ENCODE measurements at regions not wholly inside any gene's neighbourhood (a gene's known extent, or its start where the extent isn't known, plus 50 kb on each side); places are given as distances from the start of the nearest gene placed in this dataset.

DNA sequence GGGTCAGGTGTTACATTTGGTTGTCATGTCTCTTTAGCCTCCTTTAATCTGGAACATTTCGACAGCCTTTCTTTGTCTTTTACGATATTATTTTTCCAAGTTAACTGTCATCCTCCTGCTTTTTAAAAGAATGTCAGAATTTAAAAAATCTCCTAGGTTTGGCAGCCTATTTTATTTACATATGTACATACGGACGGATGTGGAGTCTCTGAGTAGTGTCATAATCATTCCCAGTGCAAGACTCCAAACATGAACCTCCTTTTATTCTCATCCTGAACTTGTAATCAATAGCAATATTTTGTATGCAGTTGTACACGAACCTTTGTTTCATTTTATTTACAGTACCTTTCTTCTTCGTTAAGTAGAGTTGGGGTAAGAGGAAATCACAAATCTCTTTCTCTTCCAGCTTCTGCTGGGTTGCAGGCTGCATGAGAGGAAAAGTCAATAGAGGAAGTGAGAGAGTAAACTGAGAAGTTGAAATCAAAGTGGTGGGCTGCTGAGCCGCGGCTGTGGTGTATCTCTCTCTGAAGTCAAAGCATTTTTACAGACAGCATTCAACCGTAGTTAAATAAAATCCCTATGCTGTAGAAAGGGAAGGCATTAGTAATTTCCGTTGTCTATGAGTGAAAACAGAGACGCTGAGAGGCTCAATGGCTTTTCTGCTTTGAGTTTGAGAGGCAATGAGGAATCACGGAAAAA lies 53.9 kb upstream of the RPS6KA3 start:
- DNase-seq (ENCODE audit: low spot score) = no peak

DNA sequence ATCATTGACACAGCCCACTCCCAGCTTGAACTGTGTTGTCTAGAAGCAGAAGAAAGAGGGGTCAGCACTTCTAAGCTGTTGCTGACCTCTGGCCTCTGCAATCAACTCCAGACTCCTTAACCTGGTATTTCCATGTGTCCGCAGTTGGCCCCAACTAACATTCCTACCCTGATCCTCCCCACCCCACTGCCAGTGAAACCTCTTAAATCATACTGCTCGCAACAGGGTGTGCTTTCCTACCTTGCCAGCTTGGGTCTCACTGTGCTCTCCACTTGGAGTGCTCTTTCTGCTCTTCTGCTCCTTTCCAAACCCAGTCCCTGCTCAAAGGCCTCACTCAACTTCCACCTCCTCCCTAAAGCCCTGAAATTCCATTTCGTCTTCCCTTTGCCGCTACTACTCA lies 52.3 kb upstream of the RPS6KA3 start:
- DNase-seq (ENCODE audit: low spot score) = no peak

DNA sequence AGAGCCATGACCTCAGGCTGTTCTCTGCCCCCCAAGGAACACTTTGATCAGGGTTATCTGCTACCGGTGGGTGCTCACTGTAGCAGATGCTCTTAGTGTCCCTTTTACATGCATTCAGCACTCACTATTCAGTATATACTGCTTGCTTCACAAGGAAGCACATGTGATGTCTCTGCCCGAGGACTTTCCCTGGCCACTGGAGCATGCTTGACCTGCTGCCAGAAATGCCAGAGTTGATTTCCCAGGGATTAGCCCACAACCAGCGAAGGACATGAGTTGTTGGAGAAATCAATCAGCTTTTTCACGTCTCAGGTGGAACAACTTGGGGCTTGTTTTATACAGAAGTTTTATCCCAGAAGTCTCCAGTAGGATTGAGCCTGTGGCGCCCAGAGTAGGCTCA lies 51.2 kb upstream of the RPS6KA3 start:
- DNase-seq (ENCODE audit: low spot score) = no peak

Data from HuH-7 (cell line).